IMR-90 (cell line): ENCODE measurements at regions not wholly inside any gene's neighbourhood (a gene's known extent, or its start where the extent isn't known, plus 50 kb on each side); places are given as distances from the start of the nearest gene placed in this dataset.

Source experiments
- ATAC-seq: fragments of 200-7000 bp; cut with Tn5 transposase; 2 replicates; pipeline ENCODE4 v1.9.1; 2020; ENCODE audit warnings: low read depth, mild to moderate bottlenecking, moderate library complexity
- BruUV-seq: library from RNA; stranded (reverse); fragments of 400-500 nt; replicated peaks from 2 replicates; lab custom pipeline; 2021; lab: Mats Ljungman, UMichigan
- CTCF ChIA-PET: fragments of 300-600 bp; formaldehyde crosslinking; extraction: SDS; loops from one replicate; lab custom pipeline; 2021; ENCODE audit warnings: antibody characterized with exemption; lab: Yijun Ruan, JAX
- POLR2A ChIA-PET: fragments of 300-600 bp; sonication (Branson Sonifier 250); formaldehyde crosslinking; loops from one replicate; lab custom pipeline; 2022; ENCODE audit warnings: antibody characterized with exemption; ENCODE audit not compliant: unreplicated experiment; lab: Charles Lee
- DNase-seq: peaks from one replicate; pipeline ENCODE4 v3.0.0; 2013
- H2AFZ ChIP-seq: replicated peaks from 2 replicates; pipeline ENCODE3; 2013; ENCODE audit warnings: low read length, mild to moderate bottlenecking; ENCODE audit not compliant: poor library complexity
- H2AK5ac ChIP-seq: 2 replicates; pipeline ENCODE4 v1.6.1; 2013; ENCODE audit warnings: low read depth, low read length, inconsistent platforms
- H2AK9ac ChIP-seq: replicated peaks from 2 replicates; pipeline ENCODE3; 2013; ENCODE audit warnings: mild to moderate bottlenecking, low read depth, low read length, moderate library complexity; ENCODE audit not compliant: poor library complexity
- H2BK120ac ChIP-seq: 2 replicates; pipeline ENCODE4 v1.6.1; 2013; ENCODE audit warnings: low read depth, low read length, inconsistent platforms
- H2BK15ac ChIP-seq: 3 replicates; pipeline ENCODE4 v1.6.1; 2013; ENCODE audit warnings: low read depth, low read length, inconsistent platforms
- H2BK20ac ChIP-seq: 2 replicates; pipeline ENCODE4 v1.6.1; 2013; ENCODE audit warnings: low read depth, mild to moderate bottlenecking, inconsistent platforms, low read length, moderate library complexity
- H2BK5ac ChIP-seq: 2 replicates; pipeline ENCODE4 v1.6.1; 2013; ENCODE audit warnings: mild to moderate bottlenecking, low read depth, low read length, inconsistent platforms; ENCODE audit not compliant: poor library complexity, severe bottlenecking
- H3K14ac ChIP-seq: replicated peaks from 2 replicates; pipeline ENCODE4 v1.6.1; 2013; ENCODE audit warnings: low read depth, low read length, inconsistent platforms
- H3K18ac ChIP-seq: 2 replicates; pipeline ENCODE4 v1.6.1; 2013; ENCODE audit warnings: low read depth, low read length, control low read depth
- H3K23ac ChIP-seq: 2 replicates; pipeline ENCODE4 v1.6.1; 2013; ENCODE audit warnings: low read depth, low read length, inconsistent platforms
- H3K27ac ChIP-seq: 2 replicates; pipeline ENCODE4 v1.5.1; 2013; ENCODE audit warnings: mild to moderate bottlenecking, control low read depth, low read length; ENCODE audit not compliant: insufficient read depth
- H3K27me3 ChIP-seq: 2 replicates; pipeline ENCODE4 v1.6.1; 2013; ENCODE audit warnings: low read length; ENCODE audit not compliant: control insufficient read depth, insufficient read depth
- H3K36me3 ChIP-seq: 2 replicates; pipeline ENCODE4 v1.6.1; 2013; ENCODE audit warnings: low read length, mixed read lengths; ENCODE audit not compliant: control insufficient read depth, insufficient read depth
- H3K4ac ChIP-seq: 2 replicates; pipeline ENCODE4 v1.6.1; 2013; ENCODE audit warnings: low read depth, low read length, inconsistent platforms
- H3K4me1 ChIP-seq: 2 replicates; pipeline ENCODE4 v1.6.1; 2013; ENCODE audit warnings: low read length, mixed read lengths; ENCODE audit not compliant: control insufficient read depth, insufficient read depth
- H3K4me2 ChIP-seq: 2 replicates; pipeline ENCODE4 v1.6.1; 2013; ENCODE audit warnings: low read depth, mild to moderate bottlenecking, control low read depth, low read length, moderate library complexity
- H3K4me3 ChIP-seq: 2 replicates; pipeline ENCODE4 v1.5.1; 2013; ENCODE audit warnings: low read depth, mild to moderate bottlenecking, control low read depth, low read length, moderate library complexity; ENCODE audit not compliant: insufficient read depth
- H3K56ac ChIP-seq: 2 replicates; pipeline ENCODE4 v1.6.1; 2013; ENCODE audit warnings: low read length, inconsistent platforms; ENCODE audit not compliant: insufficient read depth; ENCODE audit errors: extremely low read depth
- H3K79me1 ChIP-seq, 2 experiments: 2 replicates each; pipeline ENCODE4 v1.6.1; 2013; ENCODE audit warnings: low read length in 2 of 2, inconsistent platforms in 1 of 2, low read depth in 1 of 2
- H3K9ac ChIP-seq: 2 replicates; pipeline ENCODE4 v1.6.1; 2013; ENCODE audit warnings: low read depth, low read length, control low read depth
- H3K9me1 ChIP-seq: 2 replicates; pipeline ENCODE4 v1.6.1; 2013; ENCODE audit warnings: low read length, inconsistent platforms; ENCODE audit not compliant: insufficient read depth
- H3K9me3 ChIP-seq: 2 replicates; pipeline ENCODE4 v1.6.1; 2013; ENCODE audit warnings: low read length; ENCODE audit not compliant: control insufficient read depth, insufficient read depth
- H4K20me1 ChIP-seq: 2 replicates; pipeline ENCODE4 v1.6.1; 2013; ENCODE audit warnings: low read length, inconsistent platforms; ENCODE audit not compliant: insufficient read depth
- H4K5ac ChIP-seq: 2 replicates; pipeline ENCODE4 v1.6.1; 2013; ENCODE audit warnings: mild to moderate bottlenecking, low read depth, low read length, control low read depth
- H4K8ac ChIP-seq, 2 experiments: 2 replicates each; pipeline ENCODE4 v1.6.1; 2013; ENCODE audit warnings: low read depth in 2 of 2, low read length in 2 of 2, control low read depth in 1 of 2, inconsistent platforms in 1 of 2
- H4K91ac ChIP-seq: 2 replicates; pipeline ENCODE4 v1.6.1; 2013; ENCODE audit warnings: low read depth, low read length, inconsistent platforms; ENCODE audit not compliant: insufficient read depth
- BHLHE40 ChIP-seq: fragments of 150-350 bp; IDR thresholded peaks from 2 replicates; pipeline ENCODE4 v1.6.1; 2016; ENCODE audit warnings: mild to moderate bottlenecking, low read depth, low read length
- CEBPB ChIP-seq: IDR thresholded peaks from 2 replicates; pipeline ENCODE4 v1.6.1; 2012; ENCODE audit warnings: low read depth, low read length, improper control_type of control experiment
- CHD1 ChIP-seq: IDR thresholded peaks from 2 replicates; pipeline ENCODE4 v1.6.1; 2012; ENCODE audit warnings: low read depth, low read length, improper control_type of control experiment
- CTCF ChIP-seq: conservative IDR thresholded peaks from 2 replicates; pipeline ENCODE4 v1.5.1; 2012; ENCODE audit warnings: mild to moderate bottlenecking, low read depth, low read length, improper control_type of control experiment
- ELK1 ChIP-seq: fragments of 150-350 bp; IDR thresholded peaks from 2 replicates; pipeline ENCODE4 v1.6.1; 2016; ENCODE audit warnings: low read depth, mild to moderate bottlenecking, low read length, moderate library complexity, borderline replicate concordance
- FOS ChIP-seq: fragments of 150-350 bp; IDR thresholded peaks from 2 replicates; pipeline ENCODE4 v1.6.1; 2016; ENCODE audit warnings: low read depth, low read length
- MAFK ChIP-seq: IDR thresholded peaks from 2 replicates; pipeline ENCODE4 v1.6.1; 2012; ENCODE audit warnings: low read depth, low read length, improper control_type of control experiment
- MAZ ChIP-seq: IDR thresholded peaks from 2 replicates; pipeline ENCODE4 v1.6.1; 2012; ENCODE audit warnings: low read depth, mild to moderate bottlenecking, low read length, improper control_type of control experiment, moderate library complexity, borderline replicate concordance
- MXI1 ChIP-seq: IDR thresholded peaks from 2 replicates; pipeline ENCODE4 v1.6.1; 2012; ENCODE audit warnings: low read depth, mild to moderate bottlenecking, low read length, moderate library complexity, borderline replicate concordance
- NFE2L2 ChIP-seq: fragments of 150-350 bp; IDR thresholded peaks from 2 replicates; pipeline ENCODE4 v1.6.1; 2016; ENCODE audit warnings: low read depth, mild to moderate bottlenecking, low read length
- POLR2A ChIP-seq: IDR thresholded peaks from 2 replicates; pipeline ENCODE4 v1.6.1; 2012; ENCODE audit warnings: mild to moderate bottlenecking, low read depth, low read length
- RAD21 ChIP-seq: IDR thresholded peaks from 2 replicates; pipeline ENCODE4 v1.6.1; 2012; ENCODE audit warnings: low read length, improper control_type of control experiment
- RCOR1 ChIP-seq: IDR thresholded peaks from 2 replicates; pipeline ENCODE4 v1.6.1; 2012; ENCODE audit warnings: mild to moderate bottlenecking, low read length, improper control_type of control experiment; ENCODE audit not compliant: insufficient replicate concordance
- RFX5 ChIP-seq: IDR thresholded peaks from 2 replicates; pipeline ENCODE4 v1.8.0; 2012; ENCODE audit warnings: low read depth, mild to moderate bottlenecking, low read length, moderate library complexity
- SMC3 ChIP-seq: fragments of 150-350 bp; IDR thresholded peaks from 2 replicates; pipeline ENCODE4 v1.6.1; 2016; ENCODE audit warnings: low read depth, mild to moderate bottlenecking, antibody characterized with exemption, low read length, moderate library complexity
- USF2 ChIP-seq: fragments of 150-350 bp; IDR thresholded peaks from 2 replicates; pipeline ENCODE4 v1.6.1; 2017; ENCODE audit warnings: mild to moderate bottlenecking, antibody characterized with exemption, low read length, low read depth
- WGBS, 2 experiments: methylation state at CpG; one replicate each; pipeline versions ENCODE4 v1.1.5 to v1.1.7; 2013; ENCODE audit warnings: missing lambda C conversion rate in 2 of 2; ENCODE audit not compliant: insufficient read length in 1 of 2; ENCODE audit errors: extremely low coverage in 2 of 2; 5-methylcytosine and 5-hydroxymethylcytosine counted together
- dilution Hi-C: fragments of 300-500 bp; cut with HindIII; formaldehyde crosslinking; loops from one replicate; pipeline ENCODE4 v1.14.3; 2018; ENCODE audit warnings: low sequenced_read_pairs; ENCODE audit not compliant: unreplicated experiment
- in situ Hi-C: fragments of 300-500 bp; cut with MboI; formaldehyde crosslinking; loops from 3 replicates; pipeline ENCODE4 v1.14.3; 2019; ENCODE audit warnings: low sequenced_read_pairs, inconsistent platforms, mixed read lengths
- intact Hi-C: fragments of 100-400 bp; cut with micrococcal nuclease; formaldehyde crosslinking; loops from 2 replicates; pipeline ENCODE4 v1.10.0; 2022

GRCh38 chr3:193989186-193989585 lies 146.8 kb upstream of the HES1 start:
- Histone ChIP-seq H3K36me3 (no peaks in the 10 kb centered on the region), H3K9me3 (no peaks in the 10 kb centered on the region), H3K56ac (no peak overlapping the region), H3K14ac (no peak overlapping the region), H4K5ac (no peak overlapping the region), H3K4ac (no peak overlapping the region), H3K18ac (no peak overlapping the region), H4K91ac (no peak overlapping the region), H4K20me1 (no peaks in the 10 kb centered on the region), H3K23ac (no peak overlapping the region), H3K9me1 (no peaks in the 10 kb centered on the region), H4K8ac (no peak overlapping the region), H3K4me1 (no peaks in the 10 kb centered on the region), H3K79me1 (no peaks in the 10 kb centered on the region), H2AFZ (no peak overlapping the region), H2AK5ac (no peak overlapping the region), H3K4me2 (no peak overlapping the region), H2AK9ac (no peak overlapping the region), H3K27ac (no peak overlapping the region), H3K27me3 (peaks cover 29% of the 10 kb centered on the region), H2BK120ac (no peak overlapping the region), H2BK20ac (no peak overlapping the region), H2BK5ac (no peak overlapping the region), H3K9ac (no peak overlapping the region), H2BK15ac (no peak overlapping the region), H3K4me3 (no peak overlapping the region)
- in situ Hi-C loops: no loop called here
- DNase-seq: no peak
- whole genome bisulfite sequencing, 2 experiments: no CpG with 5 or more reads among the region's 1 CpG
- POLR2A ChIA-PET: no interaction called here
- dilution Hi-C loops: no loop called here
- BruUV-seq: no TSS peak
- CTCF ChIA-PET: no interaction called here
- TF ChIP-seq MAZ: no peak
- no peak for TF ChIP-seq MAFK
- no peak for TF ChIP-seq CEBPB
- TF ChIP-seq NFE2L2: no peak
- no peak for TF ChIP-seq RAD21
- no peak for TF ChIP-seq FOS
- TF ChIP-seq POLR2A: no peak
- no peak for TF ChIP-seq RCOR1
- TF ChIP-seq BHLHE40: no peak
- no peak for TF ChIP-seq USF2
- no peak for TF ChIP-seq SMC3
- no peak for TF ChIP-seq CHD1
- no peak for TF ChIP-seq RFX5
- no peak for TF ChIP-seq ELK1
- TF ChIP-seq CTCF: no peak
- no peak for TF ChIP-seq MXI1
- no peak for ATAC-seq
- intact Hi-C loops: no loop called here
